AG10803 (cell line): ENCODE measurements at regions not wholly inside any gene's neighbourhood (a gene's known extent, or its start where the extent isn't known, plus 50 kb on each side); places are given as distances from the start of the nearest gene placed in this dataset.

Source experiments
- DNase-seq: peaks from one replicate; pipeline ENCODE4 v3.0.0; 2010; ENCODE audit warnings: low read depth
- H3K4me3 ChIP-seq: 2 replicates; pipeline ENCODE4 v1.5.1; 2011; ENCODE audit warnings: mild to moderate bottlenecking, low read length, control low read depth
- TF ChIP-seq, protein P1 (sequence below): conservative IDR thresholded peaks from 2 replicates; pipeline ENCODE4 v1.5.1; 2011; ENCODE audit warnings: mild to moderate bottlenecking, low read length, control low read depth, inconsistent platforms

DNA sequence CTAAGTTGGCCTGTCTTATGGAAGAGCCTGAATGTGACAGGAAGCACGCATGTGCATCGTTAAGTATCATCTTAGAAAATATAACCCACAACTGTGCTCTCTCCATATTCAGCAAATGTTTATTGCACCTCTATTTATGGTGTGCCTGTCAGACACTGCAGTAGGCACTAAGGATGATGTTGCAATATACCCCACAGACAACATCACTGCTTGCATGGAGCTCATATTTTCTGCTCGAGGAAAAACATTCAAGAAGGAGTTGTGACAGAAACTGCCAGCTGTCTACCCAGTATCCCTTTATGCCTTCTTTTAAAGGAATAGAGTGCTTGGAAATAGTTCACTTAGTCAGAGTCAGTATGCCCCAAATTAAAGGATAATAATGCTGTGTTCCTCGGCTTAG is 132.3 kb upstream of the RBFOX1 start:
- no peak for DNase-seq
- no peak overlapping the region for H3K4me3 ChIP-seq
- TF ChIP-seq, protein P1, sequence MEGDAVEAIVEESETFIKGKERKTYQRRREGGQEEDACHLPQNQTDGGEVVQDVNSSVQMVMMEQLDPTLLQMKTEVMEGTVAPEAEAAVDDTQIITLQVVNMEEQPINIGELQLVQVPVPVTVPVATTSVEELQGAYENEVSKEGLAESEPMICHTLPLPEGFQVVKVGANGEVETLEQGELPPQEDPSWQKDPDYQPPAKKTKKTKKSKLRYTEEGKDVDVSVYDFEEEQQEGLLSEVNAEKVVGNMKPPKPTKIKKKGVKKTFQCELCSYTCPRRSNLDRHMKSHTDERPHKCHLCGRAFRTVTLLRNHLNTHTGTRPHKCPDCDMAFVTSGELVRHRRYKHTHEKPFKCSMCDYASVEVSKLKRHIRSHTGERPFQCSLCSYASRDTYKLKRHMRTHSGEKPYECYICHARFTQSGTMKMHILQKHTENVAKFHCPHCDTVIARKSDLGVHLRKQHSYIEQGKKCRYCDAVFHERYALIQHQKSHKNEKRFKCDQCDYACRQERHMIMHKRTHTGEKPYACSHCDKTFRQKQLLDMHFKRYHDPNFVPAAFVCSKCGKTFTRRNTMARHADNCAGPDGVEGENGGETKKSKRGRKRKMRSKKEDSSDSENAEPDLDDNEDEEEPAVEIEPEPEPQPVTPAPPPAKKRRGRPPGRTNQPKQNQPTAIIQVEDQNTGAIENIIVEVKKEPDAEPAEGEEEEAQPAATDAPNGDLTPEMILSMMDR: no peak

DNA sequence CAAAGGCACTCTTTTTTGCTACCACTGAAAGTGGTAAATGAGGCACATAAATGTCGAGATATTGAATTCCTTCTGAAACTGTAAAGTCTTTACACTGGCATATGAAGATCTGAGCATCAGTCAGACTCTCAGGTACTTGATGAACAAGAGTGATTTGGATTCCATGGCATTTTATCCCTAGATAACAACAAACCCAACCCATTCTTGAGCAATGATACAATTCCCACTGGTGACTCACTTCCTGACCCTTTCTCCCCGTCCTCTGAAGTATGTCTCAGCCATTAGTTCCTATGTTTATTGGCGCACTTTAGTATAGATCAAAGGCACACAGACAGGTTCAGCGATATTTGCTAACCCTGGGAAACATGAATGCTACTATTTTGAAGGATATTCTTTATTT is 147.0 kb upstream of the RBFOX1 start:
- TF ChIP-seq, protein P1: no peak
- no peak for DNase-seq
- H3K4me3 ChIP-seq: no peak overlapping the region

DNA sequence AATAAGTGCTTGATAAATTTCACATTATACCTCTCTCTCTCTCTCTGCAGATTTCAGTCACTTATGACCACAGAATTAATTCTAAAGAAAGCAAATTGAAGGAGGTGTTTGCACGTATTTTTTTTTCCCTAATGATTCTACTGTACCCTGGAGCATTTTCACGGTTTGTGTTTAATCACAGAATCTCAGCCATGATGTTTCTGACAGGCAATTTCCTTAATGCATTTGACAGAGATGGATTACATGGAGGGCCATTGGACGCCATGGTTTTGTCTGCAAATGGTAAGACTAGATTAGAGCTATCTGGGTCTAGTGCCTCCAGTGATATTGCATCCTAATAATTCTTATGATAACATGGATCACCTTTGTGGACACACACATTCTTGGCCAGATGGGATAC is 147.5 kb upstream of the RBFOX1 start:
- DNase-seq: no peak
- no peak overlapping the region for H3K4me3 ChIP-seq
- TF ChIP-seq, protein P1: no peak

DNA sequence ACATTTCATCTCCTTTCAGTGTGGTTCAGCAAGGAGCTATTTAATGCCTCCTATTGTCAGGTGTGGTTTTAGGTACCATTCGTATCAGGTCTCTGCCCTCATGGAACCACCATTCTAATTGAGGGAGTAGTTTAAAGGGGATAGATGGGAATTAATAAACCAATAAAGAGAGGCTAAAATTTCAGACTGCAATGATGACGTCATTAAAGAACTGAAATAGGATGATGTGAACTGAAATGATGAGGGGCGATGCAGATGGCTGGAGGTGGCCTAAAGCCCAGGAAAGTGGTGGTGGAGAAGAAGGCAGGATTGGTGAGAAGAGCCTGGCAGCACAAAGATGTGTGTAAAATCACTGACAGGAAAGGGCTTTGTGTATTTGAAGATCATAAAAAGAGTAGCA is 148.9 kb upstream of the RBFOX1 start:
- TF ChIP-seq, protein P1: no peak
- no peak overlapping the region for H3K4me3 ChIP-seq
- DNase-seq: no peak

DNA sequence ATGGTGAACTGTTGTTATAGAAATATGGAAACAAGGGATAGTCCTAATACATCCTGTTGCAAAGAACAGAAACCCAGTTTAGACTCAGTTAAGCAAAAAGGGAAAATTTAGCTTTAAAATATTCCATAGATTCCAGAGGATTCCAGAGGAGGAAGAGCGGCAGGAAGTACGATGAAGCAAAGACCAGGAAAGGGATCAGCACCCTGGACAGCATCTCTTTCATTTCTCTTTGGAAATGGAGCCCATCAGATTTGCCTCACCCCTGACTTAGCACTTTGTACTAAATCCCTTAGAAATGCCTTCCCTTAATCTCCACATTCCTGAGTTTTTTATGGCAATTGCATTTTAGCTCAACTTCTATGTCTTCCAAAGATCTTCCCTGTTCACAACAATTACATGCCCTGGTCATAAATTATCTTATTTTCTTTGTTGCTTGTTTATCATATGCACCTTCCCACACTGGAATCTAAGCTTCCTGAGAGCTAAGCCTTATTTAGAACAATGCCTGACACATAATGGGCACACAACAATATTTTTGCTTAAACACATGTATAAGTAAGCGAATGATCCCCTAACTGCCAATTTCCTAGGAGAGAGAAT is 150.0 kb upstream of the RBFOX1 start:
- TF ChIP-seq, protein P1: no peak
- no peak overlapping the region for H3K4me3 ChIP-seq
- no peak for DNase-seq

DNA sequence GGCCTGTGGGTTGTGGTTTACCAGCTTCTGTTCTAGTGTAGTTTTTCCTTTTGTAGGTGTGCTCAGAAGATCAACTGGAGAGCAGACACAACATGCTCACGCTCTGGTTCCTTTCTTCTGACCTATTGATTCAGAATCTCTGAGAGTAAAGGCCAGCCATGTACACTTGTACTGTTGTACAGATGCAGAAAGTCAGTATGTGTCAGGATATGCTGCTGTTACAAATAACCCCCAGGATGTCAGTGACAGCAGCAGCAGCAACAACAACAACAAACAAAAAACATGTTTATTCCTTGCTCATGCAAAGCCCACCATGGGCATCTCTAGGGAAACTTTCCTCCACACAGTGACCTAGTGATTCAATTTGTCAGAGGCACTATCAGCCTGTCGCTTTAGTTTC is 154.8 kb upstream of the RBFOX1 start:
- TF ChIP-seq, protein P1: no peak
- no peak for DNase-seq
- no peak overlapping the region for H3K4me3 ChIP-seq

DNA sequence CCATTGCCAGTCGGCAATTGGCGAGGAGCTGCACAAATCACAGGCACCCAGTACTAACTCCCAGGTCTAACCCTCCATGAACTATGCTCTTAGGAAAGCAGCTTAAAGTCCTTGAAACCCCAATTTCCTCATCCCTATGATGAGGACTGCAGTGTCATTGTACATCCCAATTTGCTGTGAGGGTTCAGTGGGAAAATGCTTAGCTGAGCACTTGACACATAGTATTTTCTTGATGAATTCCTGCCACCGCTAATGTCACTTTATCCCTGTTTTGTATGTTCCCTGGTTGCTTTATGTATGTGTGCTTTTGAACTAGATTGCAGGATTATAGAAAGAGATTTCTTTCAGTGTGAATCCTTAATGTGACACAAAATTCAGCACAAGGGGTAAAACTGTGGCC is 161.5 kb upstream of the RBFOX1 start:
- no peak overlapping the region for H3K4me3 ChIP-seq
- TF ChIP-seq, protein P1: no peak
- no peak for DNase-seq
